Stimulated activated CD4-positive, alpha-beta T cell treated with anti-CD3 and anti-CD28 coated beads, Interleukin-15, amount 100 ng/mL, for 24 hours (primary cell): ENCODE measurements at regions not wholly inside any gene's neighbourhood (a gene's known extent, or its start where the extent isn't known, plus 50 kb on each side); places are given as distances from the start of the nearest gene placed in this dataset.

Experiments
- DNase-seq: peaks from one replicate; pipeline ENCODE4 v3.0.0-alpha.2; 2020

- no peak for DNase-seq
These were observed 648.2 kb upstream of the ZEB2 start for GRCh38 chr2:145168091-145168490.

- no peak for DNase-seq
These were observed 646.9 kb upstream of the ZEB2 start for GRCh38 chr2:145166731-145167302.

- DNase-seq = no peak
These were observed 641.7 kb upstream of the ZEB2 start for GRCh38 chr2:145161656-145162055.

- DNase-seq = no peak
These were observed 640.9 kb upstream of the ZEB2 start for GRCh38 chr2:145160855-145161254.

- no peak for DNase-seq
These were observed 639.8 kb upstream of the ZEB2 start for GRCh38 chr2:145159676-145160075.

- no peak for DNase-seq
These were observed 638.0 kb upstream of the ZEB2 start for GRCh38 chr2:145157741-145158591.

- no peak for DNase-seq
These were observed 637.2 kb upstream of the ZEB2 start for GRCh38 chr2:145157036-145157675.

GRCh38 chr2:145156199-145156598 is 636.3 kb upstream of the ZEB2 start:
- DNase-seq = no peak

- DNase-seq = no peak
These were observed 635.3 kb upstream of the ZEB2 start for GRCh38 chr2:145155196-145155595.

GRCh38 chr2:145154731-145155130 is 634.8 kb upstream of the ZEB2 start:
- DNase-seq = no peak

GRCh38 chr2:145146691-145147090 is 626.8 kb upstream of the ZEB2 start:
- DNase-seq = no peak

GRCh38 chr2:145144131-145144728 is 624.3 kb upstream of the ZEB2 start:
- DNase-seq = no peak

GRCh38 chr2:145141981-145142380 is 622.1 kb upstream of the ZEB2 start:
- DNase-seq = no peak

- DNase-seq = no peak
These were observed 620.7 kb upstream of the ZEB2 start for GRCh38 chr2:145140658-145141057.

GRCh38 chr2:145138626-145139025 is 618.7 kb upstream of the ZEB2 start:
- no peak for DNase-seq

GRCh38 chr2:145137901-145138300 is 618.0 kb upstream of the ZEB2 start:
- no peak for DNase-seq

- no peak for DNase-seq
These were observed 617.3 kb upstream of the ZEB2 start for GRCh38 chr2:145137211-145137610.

- DNase-seq = no peak
These were observed 616.8 kb upstream of the ZEB2 start for GRCh38 chr2:145136702-145137101.

- DNase-seq = no peak
These were observed 606.2 kb upstream of the ZEB2 start for GRCh38 chr2:145126146-145126545.

- no peak for DNase-seq
These were observed 604.2 kb upstream of the ZEB2 start for GRCh38 chr2:145124085-145124484.

- DNase-seq = no peak
These were observed 603.7 kb upstream of the ZEB2 start for GRCh38 chr2:145123606-145124005.

GRCh38 chr2:145119225-145119624 is 599.3 kb upstream of the ZEB2 start:
- DNase-seq = no peak

- no peak for DNase-seq
These were observed 597.2 kb upstream of the ZEB2 start for GRCh38 chr2:145116834-145117725.
